Smooth muscle cell (in vitro differentiated cells): ENCODE measurements at regions not wholly inside any gene's neighbourhood (a gene's known extent, or its start where the extent isn't known, plus 50 kb on each side); places are given as distances from the start of the nearest gene placed in this dataset.

Source experiments
- DNase-seq: peaks from one replicate; lab custom pipeline; 2025; ENCODE audit not compliant: unreplicated experiment; lab: John Stamatoyannopoulos, UW
- H2AFZ ChIP-seq: fragments of 200-600 bp; sonication (generic); 2 replicates; pipeline ENCODE4 v1.6.0; 2016; ENCODE audit warnings: antibody characterized with exemption, low read depth, mild to moderate bottlenecking
- H3F3A ChIP-seq: fragments of 200-600 bp; sonication (generic); 2 replicates; pipeline ENCODE4 v1.6.0; 2017; ENCODE audit warnings: antibody characterized with exemption, low read depth
- H3K27ac ChIP-seq: fragments of 200-600 bp; sonication (generic); 2 replicates; pipeline ENCODE4 v1.5.1; 2016; ENCODE audit warnings: low read depth, mild to moderate bottlenecking
- H3K27me3 ChIP-seq: fragments of 200-600 bp; sonication (generic); 2 replicates; pipeline ENCODE4 v1.6.1; 2016; ENCODE audit warnings: low read depth, mild to moderate bottlenecking
- H3K36me3 ChIP-seq: fragments of 200-600 bp; sonication (generic); 2 replicates; pipeline ENCODE4 v1.5.1; 2016; ENCODE audit warnings: low read depth
- H3K4me1 ChIP-seq: fragments of 200-600 bp; sonication (generic); 2 replicates; pipeline ENCODE4 v1.5.1; 2016; ENCODE audit warnings: low read depth
- H3K4me2 ChIP-seq: fragments of 200-600 bp; sonication (generic); 2 replicates; pipeline ENCODE4 v1.6.0; 2016; ENCODE audit warnings: mild to moderate bottlenecking
- H3K4me3 ChIP-seq: fragments of 200-600 bp; sonication (generic); 2 replicates; pipeline ENCODE4 v1.5.1; 2016; ENCODE audit warnings: mild to moderate bottlenecking
- H3K79me2 ChIP-seq: fragments of 200-600 bp; sonication (generic); 2 replicates; pipeline ENCODE4 v1.6.0; 2016; ENCODE audit warnings: low read depth, mild to moderate bottlenecking
- H3K9ac ChIP-seq: fragments of 200-600 bp; sonication (generic); 2 replicates; pipeline ENCODE4 v1.6.0; 2016; ENCODE audit warnings: low read depth
- H3K9me3 ChIP-seq: fragments of 200-600 bp; sonication (generic); replicated peaks from 2 replicates; pipeline ENCODE4 v1.5.1; 2016; ENCODE audit warnings: low read depth
- H4K20me1 ChIP-seq: fragments of 200-600 bp; sonication (generic); 2 replicates; pipeline ENCODE4 v1.6.0; 2016; ENCODE audit warnings: low read depth
- CTCF ChIP-seq: fragments of 200-600 bp; sonication (generic); IDR thresholded peaks from 2 replicates; pipeline ENCODE4 v1.5.1; 2017; ENCODE audit warnings: borderline replicate concordance, mild to moderate bottlenecking, antibody characterized with exemption; ENCODE audit not compliant: insufficient read depth, poor library complexity, severe bottlenecking
- WGBS: methylation state at CpG from one replicate; pipeline ENCODE4 v1.1.7; 2016; ENCODE audit warnings: low lambda C conversion rate; 5-methylcytosine and 5-hydroxymethylcytosine counted together

- Histone ChIP-seq H3K4me2 (no peak overlapping the region), H3K79me2 (no peaks in the 10 kb centered on the region), H3K9ac (no peak overlapping the region), H3K27ac (no peak overlapping the region), H4K20me1 (no peaks in the 10 kb centered on the region), H3K36me3 (no peaks in the 10 kb centered on the region), H3K27me3 (no peaks in the 10 kb centered on the region), H3K4me3 (no peak overlapping the region), H3K4me1 (no peaks in the 10 kb centered on the region), H3F3A (no peaks in the 10 kb centered on the region), H2AFZ (no peak overlapping the region), H3K9me3 (no peaks in the 10 kb centered on the region)
- no peak for DNase-seq
- WGBS, result 83% methylated on average over 5 of the region's 5 CpGs
- TF ChIP-seq CTCF, result no peak
Observed at GRCh38 chr6:66896415-66896814, 1189.4 kb upstream of the EYS start.

- 84% methylated on average over 1 of the region's 1 CpG for WGBS
- no peak for DNase-seq
Observed at GRCh38 chr6:66883453-66883852, 1176.4 kb upstream of the EYS start.

GRCh38 chr6:66866801-66867200, 1159.8 kb upstream of the EYS start:
- 97% methylated on average over 1 of the region's 1 CpG for WGBS
- no peak for TF ChIP-seq CTCF
- Histone ChIP-seq H3K9me3 (no peaks in the 10 kb centered on the region), H2AFZ (no peak overlapping the region), H3F3A (no peaks in the 10 kb centered on the region), H3K27me3 (no peaks in the 10 kb centered on the region), H3K4me1 (no peaks in the 10 kb centered on the region), H3K4me2 (no peak overlapping the region), H3K79me2 (no peaks in the 10 kb centered on the region), H3K27ac (no peak overlapping the region), H3K4me3 (no peak overlapping the region), H3K36me3 (no peaks in the 10 kb centered on the region), H4K20me1 (no peaks in the 10 kb centered on the region), H3K9ac (no peak overlapping the region)
- no peak for DNase-seq

More at GRCh38 chr6:66883453-66883852, 1176.4 kb upstream of the EYS start:
- no peaks in the 10 kb centered on the region for H4K20me1 ChIP-seq
- no peak overlapping the region for H3K4me2 ChIP-seq
- no peaks in the 10 kb centered on the region for H3K9me3 ChIP-seq
- H3K9ac ChIP-seq, result no peak overlapping the region
- no peaks in the 10 kb centered on the region for H3F3A ChIP-seq
- no peak for TF ChIP-seq CTCF
- H3K27me3 ChIP-seq, result no peaks in the 10 kb centered on the region
- no peaks in the 10 kb centered on the region for H3K36me3 ChIP-seq
- no peaks in the 10 kb centered on the region for H3K4me1 ChIP-seq
- H2AFZ ChIP-seq, result no peak overlapping the region
- H3K27ac ChIP-seq, result no peak overlapping the region
- H3K4me3 ChIP-seq, result no peak overlapping the region
- no peaks in the 10 kb centered on the region for H3K79me2 ChIP-seq

GRCh38 chr6:66865771-66866170, 1158.7 kb upstream of the EYS start:
- H3K27ac ChIP-seq, result no peak overlapping the region
- no peak overlapping the region for H3K4me3 ChIP-seq
- no peak overlapping the region for H3K9ac ChIP-seq
- H3K36me3 ChIP-seq, result no peaks in the 10 kb centered on the region
- no peak for TF ChIP-seq CTCF
- H3K4me1 ChIP-seq, result no peaks in the 10 kb centered on the region
- DNase-seq, result no peak
- no peaks in the 10 kb centered on the region for H3K27me3 ChIP-seq
- H3K79me2 ChIP-seq, result no peaks in the 10 kb centered on the region
- no peaks in the 10 kb centered on the region for H3F3A ChIP-seq
- H4K20me1 ChIP-seq, result no peaks in the 10 kb centered on the region
- no peaks in the 10 kb centered on the region for H3K9me3 ChIP-seq
- H3K4me2 ChIP-seq, result no peak overlapping the region
- no peak overlapping the region for H2AFZ ChIP-seq
